HG03025 (cell line): ENCODE measurements at regions not wholly inside any gene's neighbourhood (a gene's known extent, or its start where the extent isn't known, plus 50 kb on each side); places are given as distances from the start of the nearest gene placed in this dataset.

Experiments
- ATAC-seq: cut with Tn5 transposase; IDR thresholded peaks from one replicate; pipeline ENCODE4 v1.9.1; 2021; ENCODE audit warnings: mild to moderate bottlenecking, moderate library complexity; ENCODE audit not compliant: unreplicated experiment, low FRiP score

GRCh38 chr6:126091466-126091865, 105.1 kb downstream of the TRMT11 start:
- ATAC-seq: no peak

GRCh38 chr6:126093108-126093507, 106.8 kb downstream of the TRMT11 start:
- no peak for ATAC-seq

GRCh38 chr6:126094411-126094810, 108.1 kb downstream of the TRMT11 start:
- no peak for ATAC-seq

GRCh38 chr6:126100386-126100785, 114.0 kb downstream of the TRMT11 start:
- no peak for ATAC-seq

GRCh38 chr6:126102358-126102757, 116.0 kb downstream of the TRMT11 start:
- no peak for ATAC-seq

- ATAC-seq: no peak
These were observed 117.7 kb downstream of the TRMT11 start for GRCh38 chr6:126103993-126104392.

GRCh38 chr6:126107475-126108166, 121.3 kb downstream of the TRMT11 start:
- ATAC-seq: no peak

- ATAC-seq: no peak
These were observed 124.4 kb downstream of the TRMT11 start for GRCh38 chr6:126110512-126111270.

- ATAC-seq: no peak
These were observed 125.0 kb downstream of the TRMT11 start for GRCh38 chr6:126111327-126111726.

- no peak for ATAC-seq
These were observed 125.9 kb downstream of the TRMT11 start for GRCh38 chr6:126112171-126112632.

GRCh38 chr6:126113261-126113660, 126.9 kb downstream of the TRMT11 start:
- no peak for ATAC-seq

- ATAC-seq: no peak
These were observed 130.9 kb downstream of the TRMT11 start for GRCh38 chr6:126117251-126117650.

GRCh38 chr6:126118058-126118755, 131.9 kb downstream of the TRMT11 start:
- ATAC-seq: no peak

- ATAC-seq: no peak
These were observed 132.6 kb downstream of the TRMT11 start for GRCh38 chr6:126118936-126119335.

- ATAC-seq: no peak
These were observed 136.9 kb downstream of the TRMT11 start for GRCh38 chr6:126123226-126123625.

- ATAC-seq: no peak
These were observed 141.3 kb downstream of the TRMT11 start for GRCh38 chr6:126127659-126128058.

GRCh38 chr6:126131246-126131645, 144.9 kb downstream of the TRMT11 start:
- no peak for ATAC-seq

- no peak for ATAC-seq
These were observed 147.6 kb downstream of the TRMT11 start for GRCh38 chr6:126133984-126134383.

GRCh38 chr6:126134491-126134890, 148.2 kb downstream of the TRMT11 start:
- ATAC-seq: no peak

GRCh38 chr6:126140015-126140414, 153.7 kb downstream of the TRMT11 start:
- ATAC-seq: no peak

GRCh38 chr6:126143761-126144251, 157.5 kb downstream of the TRMT11 start:
- no peak for ATAC-seq
